ENCODE measurements at regions not wholly inside any gene's neighbourhood (a gene's known extent, or its start where the extent isn't known, plus 50 kb on each side); places are given as distances from the start of the nearest gene placed in this dataset.

GRCh38 chr11:45078236-45079074 lies 68.0 kb upstream of the PRDM11 start:
- H3K9me3 ChIP-seq, result no peaks in the 10 kb centered on the region
- intact Hi-C loops (cut with DNase I; ENCODE audit: low total_unique reads), result no loop called here
- peaks cover 0 to 29% of the 10 kb centered on the region in 2 donors for H3K27me3 ChIP-seq
- H3K4me3 ChIP-seq, result no peak overlapping the region
- H3K4me1 ChIP-seq, result no peaks in the 10 kb centered on the region
- H3K27ac ChIP-seq, result no peak overlapping the region
- no peak for DNase-seq
- H3K36me3 ChIP-seq, result no peaks in the 10 kb centered on the region
- TF ChIP-seq CTCF (IDR thresholded peaks at IDR 0.05), result no peak

DNA sequence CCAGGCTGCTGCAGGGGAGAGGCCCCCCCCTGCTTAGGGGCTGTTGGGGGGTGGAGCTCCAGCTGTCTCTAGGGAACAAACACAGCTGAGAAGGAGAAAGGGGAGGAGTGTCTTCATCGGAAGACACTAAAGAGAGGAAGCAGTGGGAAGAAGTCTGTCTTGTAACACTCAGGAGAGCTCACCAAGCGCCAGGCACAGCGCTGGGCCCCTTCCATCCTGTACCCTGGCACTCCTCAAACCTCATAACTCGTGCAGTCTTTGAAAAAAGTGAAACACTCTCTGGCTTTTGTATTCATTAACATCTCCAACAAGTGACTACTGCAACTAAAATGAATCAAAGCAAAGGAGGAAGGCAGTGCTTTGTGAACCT lies 67.4 kb upstream of the PRDM11 start:
- H3K4me3 ChIP-seq, result no peak overlapping the region
- intact Hi-C loops (cut with DNase I; ENCODE audit: low total_unique reads), result no loop called here
- no peaks in the 10 kb centered on the region for H3K36me3 ChIP-seq
- TF ChIP-seq CTCF (IDR thresholded peaks at IDR 0.05), result no peak
- H3K9me3 ChIP-seq, result no peaks in the 10 kb centered on the region
- peaks cover 0 to 29% of the 10 kb centered on the region in 2 donors for H3K27me3 ChIP-seq
- no peak for DNase-seq
- no peak overlapping the region for H3K27ac ChIP-seq
- no peaks in the 10 kb centered on the region for H3K4me1 ChIP-seq

GRCh38 chr11:45079567-45079942 lies 66.9 kb upstream of the PRDM11 start:
- Histone ChIP-seq H3K4me3 (no peak overlapping the region), H3K36me3 (no peaks in the 10 kb centered on the region), H3K9me3 (no peaks in the 10 kb centered on the region), H3K4me1 (no peaks in the 10 kb centered on the region), H3K27ac (no peak overlapping the region), H3K27me3 (peaks cover 0 to 29% of the 10 kb centered on the region in 2 donors)
- intact Hi-C loops (cut with DNase I; ENCODE audit: low total_unique reads), result no loop called here
- no peak for DNase-seq
- no peak for TF ChIP-seq CTCF (IDR thresholded peaks at IDR 0.05)

- Histone ChIP-seq H3K27me3 (peaks cover 0 to 29% of the 10 kb centered on the region in 2 donors), H3K27ac (no peak overlapping the region), H3K36me3 (no peaks in the 10 kb centered on the region), H3K9me3 (no peaks in the 10 kb centered on the region), H3K4me1 (no peaks in the 10 kb centered on the region), H3K4me3 (no peak overlapping the region)
- no peak for DNase-seq
- intact Hi-C loops (cut with DNase I; ENCODE audit: low total_unique reads), result no loop called here
- no peak for TF ChIP-seq CTCF (IDR thresholded peaks at IDR 0.05)
These were observed 66.3 kb upstream of the PRDM11 start for GRCh38 chr11:45079943-45080719.

- intact Hi-C loops (cut with DNase I; ENCODE audit: low total_unique reads), result no loop called here
- no peaks in the 10 kb centered on the region for H3K9me3 ChIP-seq
- peaks cover 0 to 17% (median 7%) of the 10 kb centered on the region in 4 donors for H3K4me1 ChIP-seq
- DNase-seq, result no peak
- H3K27ac ChIP-seq, result no peak overlapping the region
- H3K27me3 ChIP-seq, result peaks cover 0 to 29% of the 10 kb centered on the region in 2 donors
- no peak overlapping the region for H3K4me3 ChIP-seq
- H3K36me3 ChIP-seq, result no peaks in the 10 kb centered on the region
- TF ChIP-seq CTCF (IDR thresholded peaks at IDR 0.05), result no peak
These were observed 63.5 kb upstream of the PRDM11 start for GRCh38 chr11:45082744-45083543.

Data from tibial artery (tissue), 4 donors.